ENCODE measurements at regions not wholly inside any gene's neighbourhood (a gene's known extent, or its start where the extent isn't known, plus 50 kb on each side); places are given as distances from the start of the nearest gene placed in this dataset.
"Not testable (repeated sequence)": the region's sequence is repeated elsewhere in the genome, so short reads cannot be mapped to it uniquely, and the experiment has no call there.

- DNase-seq: no peak
Observed at GRCh38 chr4:33785843-33786242, 2458.5 kb downstream of the ARAP2 start.

- DNase-seq: no peak
Observed at GRCh38 chr4:33802578-33802977, 2441.7 kb downstream of the ARAP2 start.

- no peak for DNase-seq
Observed at GRCh38 chr4:33825685-33826084, 2418.6 kb downstream of the ARAP2 start.

GRCh38 chr4:33829356-33829755, 2415.0 kb downstream of the ARAP2 start:
- not testable (repeated sequence) for DNase-seq

GRCh38 chr4:33831442-33832066, 2412.8 kb downstream of the ARAP2 start:
- no peak for DNase-seq

- not testable (repeated sequence) for DNase-seq
Observed at GRCh38 chr4:33835764-33836163, 2408.6 kb downstream of the ARAP2 start.

- DNase-seq: no peak
Observed at GRCh38 chr4:33837043-33837838, 2407.1 kb downstream of the ARAP2 start.

- DNase-seq: no peak
Observed at GRCh38 chr4:33841120-33841519, 2403.2 kb downstream of the ARAP2 start.

GRCh38 chr4:33850371-33850902, 2393.9 kb downstream of the ARAP2 start:
- DNase-seq: no peak

- DNase-seq: not testable (repeated sequence)
Observed at GRCh38 chr4:33853670-33854069, 2390.6 kb downstream of the ARAP2 start.

- DNase-seq: no peak
Observed at GRCh38 chr4:33864290-33864859, 2379.9 kb downstream of the ARAP2 start.

- DNase-seq: no peak
Observed at GRCh38 chr4:33873791-33874190, 2370.5 kb downstream of the ARAP2 start.

GRCh38 chr4:33878710-33879109, 2365.6 kb downstream of the ARAP2 start:
- DNase-seq: no peak

GRCh38 chr4:33881176-33881575, 2363.1 kb downstream of the ARAP2 start:
- no peak for DNase-seq

GRCh38 chr4:33882246-33882990, 2361.9 kb downstream of the ARAP2 start:
- no peak for DNase-seq

GRCh38 chr4:33883111-33883510, 2361.2 kb downstream of the ARAP2 start:
- no peak for DNase-seq

GRCh38 chr4:33886356-33886755, 2358.0 kb downstream of the ARAP2 start:
- no peak for DNase-seq

GRCh38 chr4:33890841-33891240, 2353.5 kb downstream of the ARAP2 start:
- DNase-seq: no peak

GRCh38 chr4:33911959-33912358, 2332.4 kb downstream of the ARAP2 start:
- no peak for DNase-seq

GRCh38 chr4:33914386-33914785, 2329.9 kb downstream of the ARAP2 start:
- no peak for DNase-seq

GRCh38 chr4:33923469-33923868, 2320.8 kb downstream of the ARAP2 start:
- DNase-seq: no peak

GRCh38 chr4:33924239-33924638, 2320.1 kb downstream of the ARAP2 start:
- no peak for DNase-seq

GRCh38 chr4:33924811-33925210, 2319.5 kb downstream of the ARAP2 start:
- DNase-seq: no peak

All from activated CD4-positive, alpha-beta T cell treated with anti-CD3 and anti-CD28 coated beads, Interleukin-2, Interleukin-6, amounts not matched to agents 100 ng/mL and 50 ng/mL, durations not matched to agents 16 hours and 8 hours (primary cell).